NCI-H2107 treated with DMSO at 0.1 percent for 48 hours (cell line): ENCODE measurements at regions not wholly inside any gene's neighbourhood (a gene's known extent, or its start where the extent isn't known, plus 50 kb on each side); places are given as distances from the start of the nearest gene placed in this dataset.
A peak's percentile ranks its signal among the peaks of the same experiment; 100 is the strongest.

Source experiments
- DNase-seq: peaks from one replicate; lab custom pipeline; 2025; ENCODE audit not compliant: unreplicated experiment; lab: John Stamatoyannopoulos, UW

GRCh38 chr1:221336126-221336525 is 405.8 kb downstream of the DUSP10 start:
- no peak for DNase-seq

GRCh38 chr1:221337106-221337505 is 404.8 kb downstream of the DUSP10 start:
- DNase-seq = no peak

GRCh38 chr1:221343136-221343535 is 398.8 kb downstream of the DUSP10 start:
- no peak for DNase-seq

GRCh38 chr1:221343607-221344006 is 398.3 kb downstream of the DUSP10 start:
- no peak for DNase-seq

DNA sequence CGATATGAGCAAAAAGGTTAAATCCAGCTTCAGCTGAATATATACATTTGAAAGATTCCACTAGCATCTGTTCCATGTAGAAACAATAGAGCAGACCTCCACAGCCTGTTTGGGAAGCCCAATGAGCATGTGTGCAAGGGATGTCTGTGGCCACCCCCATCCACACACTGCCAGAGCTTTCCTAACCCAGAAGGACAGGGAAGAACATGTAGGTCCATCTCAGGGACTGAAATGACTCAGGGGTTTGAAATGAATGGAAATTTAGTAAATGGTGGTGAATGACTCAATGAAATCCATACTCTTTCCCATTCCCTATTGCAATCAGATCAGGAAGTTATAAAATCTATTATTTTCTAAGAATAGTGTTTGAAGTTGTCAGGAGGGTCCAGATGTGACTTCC is 397.2 kb downstream of the DUSP10 start:
- no peak for DNase-seq

DNA sequence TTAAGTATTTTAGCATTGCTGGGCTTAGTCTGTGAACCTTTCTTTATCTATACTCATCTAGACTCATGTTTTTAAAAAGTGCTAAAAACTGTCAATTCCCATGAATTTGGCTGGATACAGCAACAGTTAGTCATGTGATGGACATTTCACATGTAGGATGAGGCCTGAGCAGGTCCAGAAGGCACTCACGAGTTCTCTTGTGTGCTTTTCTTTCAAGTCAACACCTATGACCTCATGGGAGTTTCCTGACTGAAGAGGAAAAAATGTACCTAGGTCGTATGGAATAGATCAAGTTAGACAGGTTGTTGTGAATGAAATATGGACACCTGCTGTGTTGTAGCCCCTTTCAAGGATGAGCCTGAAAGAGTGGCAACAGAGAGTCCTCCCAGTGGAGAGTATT is 394.2 kb downstream of the DUSP10 start:
- no peak for DNase-seq

DNA sequence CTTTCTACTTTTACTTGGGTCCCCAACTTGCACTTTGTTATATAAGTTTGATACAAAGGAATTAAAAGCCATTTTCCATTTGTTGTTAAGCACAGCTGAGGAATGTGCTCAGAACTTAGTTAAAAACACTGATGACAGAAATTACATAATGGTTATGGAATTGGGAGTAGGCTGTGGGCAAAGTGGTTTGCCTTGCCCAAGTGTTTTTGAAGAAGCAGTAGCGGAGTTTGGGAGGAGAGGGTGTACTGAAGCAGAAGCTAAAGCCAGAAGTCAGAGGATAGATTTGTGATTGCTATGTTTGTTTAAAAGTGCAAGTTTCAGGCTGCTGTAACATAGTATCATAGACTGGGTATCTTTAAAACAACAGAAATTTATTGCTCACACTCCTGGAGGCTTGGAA is 391.8 kb downstream of the DUSP10 start:
- DNase-seq = no peak

- DNase-seq = no peak
These were observed 385.2 kb downstream of the DUSP10 start for GRCh38 chr1:221356693-221357092.

- no peak for DNase-seq
These were observed 378.9 kb downstream of the DUSP10 start for GRCh38 chr1:221363039-221363438.

GRCh38 chr1:221366495-221367110 is 375.3 kb downstream of the DUSP10 start:
- DNase-seq = peak; percentile 10

GRCh38 chr1:221371705-221372104 is 370.2 kb downstream of the DUSP10 start:
- no peak for DNase-seq

DNA sequence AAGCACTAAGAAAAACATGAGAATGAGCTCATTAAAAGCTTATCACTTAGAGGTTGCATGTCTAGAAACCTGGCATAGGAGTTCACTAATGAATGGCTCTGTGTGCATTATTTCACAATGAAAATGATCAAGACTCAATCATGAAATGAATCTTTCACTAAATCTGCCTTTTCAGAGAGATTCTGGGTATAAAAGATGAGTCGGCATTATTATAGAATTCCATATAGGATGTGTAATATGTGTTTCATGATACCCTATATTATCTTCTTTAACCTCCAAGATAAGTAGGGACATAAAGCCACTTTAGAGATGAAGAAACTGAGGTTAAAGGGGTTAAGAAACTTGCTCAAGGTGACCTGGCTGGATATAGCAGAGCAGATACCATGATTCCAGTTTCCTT is 368.1 kb downstream of the DUSP10 start:
- no peak for DNase-seq

- DNase-seq = no peak
These were observed 365.6 kb downstream of the DUSP10 start for GRCh38 chr1:221376286-221376685.

GRCh38 chr1:221381910-221382623 is 359.8 kb downstream of the DUSP10 start:
- no peak for DNase-seq

- DNase-seq = no peak
These were observed 349.4 kb downstream of the DUSP10 start for GRCh38 chr1:221392453-221392852.

GRCh38 chr1:221394011-221394544 is 347.8 kb downstream of the DUSP10 start:
- no peak for DNase-seq

GRCh38 chr1:221396526-221396925 is 345.4 kb downstream of the DUSP10 start:
- DNase-seq = no peak

DNA sequence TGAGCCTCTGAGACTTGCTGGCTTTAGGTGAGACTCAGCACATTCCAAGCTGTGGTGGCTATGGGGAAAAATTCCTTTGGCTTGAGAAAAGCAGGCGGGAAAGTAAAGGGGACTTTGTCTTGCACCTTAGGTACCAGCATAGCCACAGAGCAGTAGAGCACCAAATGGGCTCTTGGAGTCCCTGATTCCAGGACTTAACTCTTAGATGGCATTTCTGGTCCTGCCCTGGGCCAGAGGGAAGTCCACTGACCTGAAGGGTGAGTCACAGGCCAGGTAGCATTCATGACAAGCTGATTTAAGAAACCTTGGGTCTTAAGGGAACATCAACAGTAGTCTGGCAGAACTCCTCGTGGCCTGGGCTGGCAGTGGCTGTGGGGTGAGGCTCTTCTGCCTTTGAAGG is 344.7 kb downstream of the DUSP10 start:
- DNase-seq = no peak

- no peak for DNase-seq
These were observed 344.3 kb downstream of the DUSP10 start for GRCh38 chr1:221397606-221398005.

GRCh38 chr1:221405146-221405545 is 336.7 kb downstream of the DUSP10 start:
- DNase-seq = no peak

GRCh38 chr1:221408117-221408803 is 333.6 kb downstream of the DUSP10 start:
- DNase-seq = no peak

- DNase-seq = no peak
These were observed 330.6 kb downstream of the DUSP10 start for GRCh38 chr1:221411283-221411682.
